GM21529 (cell line): ENCODE measurements at regions not wholly inside any gene's neighbourhood (a gene's known extent, or its start where the extent isn't known, plus 50 kb on each side); places are given as distances from the start of the nearest gene placed in this dataset.
"Not testable (repeated sequence)": the region's sequence is repeated elsewhere in the genome, so short reads cannot be mapped to it uniquely, and the experiment has no call there.

Source experiments
- ATAC-seq: cut with Tn5 transposase; IDR thresholded peaks from one replicate; pipeline ENCODE4 v1.9.1; 2021; ENCODE audit not compliant: unreplicated experiment

DNA sequence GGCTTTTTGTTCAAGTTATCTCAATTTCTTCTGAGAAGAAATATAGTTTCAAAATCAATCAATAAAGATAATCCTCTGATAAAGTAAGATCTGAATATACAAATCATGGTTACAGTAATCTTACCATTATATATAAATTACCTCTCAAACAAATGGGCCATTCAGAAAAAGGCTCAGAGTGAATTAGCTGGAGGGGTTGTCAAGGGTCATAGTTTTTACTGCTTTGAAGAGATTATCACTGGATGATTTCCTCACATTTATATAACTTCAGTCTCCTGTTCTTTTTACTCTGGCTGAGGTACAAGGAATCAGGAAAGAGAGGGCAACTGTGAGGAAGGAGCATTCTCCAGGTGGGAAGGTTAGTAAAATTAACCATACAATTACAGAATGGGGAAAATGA is 148.6 kb upstream of the ELL2 start:
- no peak for ATAC-seq

GRCh38 chr5:96108629-96109028 is 147.0 kb upstream of the ELL2 start:
- ATAC-seq = not testable (repeated sequence)

DNA sequence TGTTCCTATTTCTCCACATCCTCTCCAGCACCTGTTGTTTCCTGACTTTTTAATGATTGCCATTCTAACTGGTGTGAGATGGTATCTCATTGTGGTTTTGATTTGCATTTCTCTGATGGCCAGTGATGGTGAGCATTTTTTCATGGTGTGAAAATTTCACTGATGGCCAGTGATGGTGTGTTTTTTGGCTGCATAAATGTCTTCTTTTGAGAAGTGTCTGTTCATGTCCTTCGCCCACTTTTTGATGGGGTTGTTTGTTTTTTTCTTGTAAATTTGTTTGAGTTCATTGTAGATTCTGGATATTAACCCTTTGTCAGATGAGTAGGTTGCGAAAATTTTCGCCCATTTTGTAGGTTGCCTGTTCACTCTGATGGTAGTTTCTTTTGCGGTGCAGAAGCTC is 142.2 kb upstream of the ELL2 start:
- not testable (repeated sequence) for ATAC-seq

GRCh38 chr5:96101358-96102089 is 139.9 kb upstream of the ELL2 start:
- ATAC-seq = no peak

DNA sequence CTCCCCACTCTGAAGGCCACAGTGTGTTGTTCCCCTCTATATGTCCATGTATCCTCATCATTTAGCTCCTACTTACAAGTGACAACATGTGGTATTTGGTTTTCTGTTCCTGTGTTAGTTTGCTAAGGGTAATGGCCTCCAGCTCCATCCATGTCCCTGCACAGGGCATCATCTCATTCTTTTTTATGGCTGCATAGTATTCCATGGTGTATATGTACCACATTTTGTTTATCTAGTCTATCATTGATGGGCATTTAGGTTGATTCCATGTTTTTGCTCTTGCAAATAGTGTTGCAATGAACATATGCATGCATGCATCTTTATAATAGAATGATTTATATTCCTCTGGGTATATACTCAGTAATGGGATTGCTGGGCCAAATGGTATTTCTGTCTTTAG is 135.8 kb upstream of the ELL2 start:
- ATAC-seq = not testable (repeated sequence)

DNA sequence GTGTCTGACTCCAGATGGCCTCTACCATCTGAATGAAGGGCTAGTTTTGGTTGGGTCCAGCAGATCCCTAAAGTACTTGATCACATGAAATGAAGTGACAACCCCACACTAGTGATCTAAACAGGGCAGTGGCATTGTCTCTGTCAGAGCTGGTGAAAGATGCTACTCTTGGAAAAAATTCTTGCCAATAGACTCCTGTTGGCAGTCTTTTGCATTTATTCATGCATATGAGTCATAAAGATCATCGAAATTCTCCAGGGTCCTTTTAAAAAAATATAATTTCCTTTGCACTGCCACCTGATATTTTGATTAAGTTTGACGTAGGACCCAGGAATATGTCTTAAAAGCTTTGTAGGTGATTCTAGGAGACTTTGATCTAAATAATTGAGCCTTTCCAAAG is 135.1 kb upstream of the ELL2 start:
- ATAC-seq = no peak

GRCh38 chr5:96094904-96095303 is 133.3 kb upstream of the ELL2 start:
- ATAC-seq = no peak

GRCh38 chr5:96093890-96094381 is 132.3 kb upstream of the ELL2 start:
- no peak for ATAC-seq

DNA sequence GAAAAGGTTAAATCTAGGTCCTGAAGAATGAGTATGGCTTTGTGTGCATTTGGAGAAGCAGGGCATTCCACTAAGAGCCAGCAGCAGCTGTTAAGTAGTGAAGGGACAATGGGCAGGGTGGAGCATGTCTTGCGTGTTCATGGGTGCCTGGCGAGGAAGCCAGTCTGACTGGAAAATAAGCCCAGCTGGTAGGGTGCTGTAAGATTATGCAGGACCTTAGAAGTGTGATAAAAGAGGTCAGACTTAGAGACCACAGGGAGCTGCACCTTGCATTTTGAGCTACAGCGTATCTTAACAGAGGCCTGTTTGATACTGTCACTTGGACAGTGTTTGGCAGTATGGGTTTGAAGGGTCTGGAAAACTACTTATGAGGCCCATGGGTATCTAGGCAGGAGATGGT is 131.7 kb upstream of the ELL2 start:
- ATAC-seq = no peak

DNA sequence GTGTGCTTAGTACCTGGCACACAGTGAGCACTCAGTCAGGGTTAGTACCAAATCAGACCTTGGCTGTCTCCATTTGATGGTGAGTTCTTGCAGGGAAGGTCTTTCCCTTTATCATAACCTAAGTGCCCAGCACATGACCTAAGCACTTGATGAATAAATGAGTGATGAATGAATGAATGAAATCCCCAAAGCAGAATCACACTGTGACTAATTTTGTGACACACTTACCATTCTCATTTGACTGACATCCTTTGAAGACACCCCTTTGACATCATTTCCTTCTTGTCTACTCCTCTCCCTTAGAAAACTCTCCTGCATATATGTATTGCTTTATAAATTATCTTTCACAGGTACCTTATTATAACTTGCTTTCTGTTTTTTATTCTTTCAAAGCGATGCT is 130.2 kb upstream of the ELL2 start:
- no peak for ATAC-seq

DNA sequence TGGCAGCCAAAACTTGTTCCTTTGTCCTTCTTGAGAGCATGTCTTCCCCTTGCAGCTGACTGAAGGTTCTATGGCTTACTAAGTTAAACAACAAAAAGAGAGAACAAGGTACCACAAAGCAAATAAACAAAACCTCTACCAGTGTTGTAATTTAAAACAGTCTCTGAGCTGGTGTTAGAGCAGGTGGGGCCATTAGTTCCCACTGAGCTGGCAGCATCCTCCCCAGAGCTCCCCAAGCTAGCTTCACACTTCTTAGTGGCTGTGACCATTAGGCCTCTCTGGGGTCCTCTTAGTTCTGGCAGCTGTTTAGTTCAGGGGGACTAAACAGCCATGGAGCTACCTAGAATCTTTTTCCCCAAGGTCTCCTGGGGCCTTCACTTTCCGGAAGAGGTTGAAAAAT is 128.6 kb upstream of the ELL2 start:
- ATAC-seq = no peak

- ATAC-seq = no peak
These were observed 127.3 kb upstream of the ELL2 start for GRCh38 chr5:96088706-96089498.

- ATAC-seq = no peak
These were observed 126.3 kb upstream of the ELL2 start for GRCh38 chr5:96087939-96088338.

GRCh38 chr5:96084874-96085506 is 123.3 kb upstream of the ELL2 start:
- no peak for ATAC-seq

- ATAC-seq = no peak
These were observed 121.8 kb upstream of the ELL2 start for GRCh38 chr5:96083361-96083881.

GRCh38 chr5:96081276-96081858 is 119.7 kb upstream of the ELL2 start:
- ATAC-seq = no peak

DNA sequence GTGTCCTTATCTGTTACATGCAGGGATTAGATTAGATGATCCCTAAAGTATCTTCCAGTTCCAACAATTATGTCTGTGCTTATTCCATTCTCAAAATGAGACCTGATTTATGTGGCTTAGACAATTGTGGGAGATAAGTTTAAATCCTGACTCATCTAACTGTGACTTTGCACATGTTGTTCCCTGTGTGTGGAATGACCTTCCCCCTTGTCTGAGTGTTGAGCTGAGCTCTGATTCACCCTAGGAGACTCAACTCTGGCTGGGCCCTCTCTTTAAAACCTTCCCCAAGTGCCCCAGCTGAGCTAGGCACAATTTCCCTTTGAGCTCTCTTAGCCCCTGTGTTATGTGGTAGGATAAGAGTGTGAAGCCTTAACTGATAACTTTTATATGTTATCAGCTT is 118.9 kb upstream of the ELL2 start:
- ATAC-seq = no peak

DNA sequence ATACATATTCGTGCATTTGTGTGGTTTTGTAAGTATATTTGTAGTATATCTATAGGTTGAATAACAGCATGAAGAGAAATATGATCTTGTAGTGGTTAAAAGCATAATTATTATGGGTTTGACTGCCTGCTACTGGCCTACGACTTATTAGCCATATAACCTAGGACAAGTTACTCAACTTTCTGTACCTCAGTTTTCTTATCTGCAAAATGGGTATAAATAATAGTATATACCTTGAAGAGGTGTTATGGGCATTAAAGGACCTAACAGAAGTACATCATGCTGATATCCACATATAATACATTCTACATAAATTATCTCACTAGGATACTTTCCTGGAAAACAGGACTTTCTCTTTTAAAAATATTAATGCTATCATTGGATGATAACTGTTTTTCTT is 118.3 kb upstream of the ELL2 start:
- no peak for ATAC-seq

DNA sequence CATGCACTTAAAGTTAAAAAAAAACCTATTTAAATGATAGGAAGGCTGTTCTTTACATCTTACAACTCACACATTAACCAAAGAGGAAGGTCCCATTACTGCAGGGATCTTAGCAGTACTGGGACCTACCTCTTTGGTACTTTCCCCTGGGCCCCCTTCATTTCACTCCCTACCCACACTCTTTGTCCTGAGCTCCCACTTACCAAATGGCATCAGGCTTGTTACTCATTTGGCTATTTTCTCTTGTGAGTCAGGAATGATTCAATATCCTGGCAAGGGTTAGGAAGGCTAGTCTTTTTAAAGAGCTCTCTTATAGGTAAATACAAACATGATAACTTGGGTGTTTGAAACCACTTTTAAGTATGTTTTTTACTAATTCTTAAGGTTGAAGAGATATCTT is 117.4 kb upstream of the ELL2 start:
- no peak for ATAC-seq

- ATAC-seq = no peak
These were observed 114.8 kb upstream of the ELL2 start for GRCh38 chr5:96076451-96076850.

GRCh38 chr5:96075579-96076289 is 114.1 kb upstream of the ELL2 start:
- ATAC-seq = no peak
